Activated naive CD8-positive, alpha-beta T cell treated with anti-CD3 and anti-CD28 coated beads for 36 hours (primary cell): ENCODE measurements at regions not wholly inside any gene's neighbourhood (a gene's known extent, or its start where the extent isn't known, plus 50 kb on each side); places are given as distances from the start of the nearest gene placed in this dataset.
A peak's percentile ranks its signal among the peaks of the same experiment; 100 is the strongest.
"Not testable (repeated sequence)": the region's sequence is repeated elsewhere in the genome, so short reads cannot be mapped to it uniquely, and the experiment has no call there.

Source experiments
- DNase-seq: peaks from one replicate; pipeline ENCODE4 v3.0.0; 2021
- H3K27ac Mint-ChIP-seq: one replicate; pipeline ENCODE4 v1.8.0; 2022; ENCODE audit warnings: mild to moderate bottlenecking, moderate library complexity, mixed read lengths
- H3K27me3 Mint-ChIP-seq: one replicate; pipeline ENCODE4 v1.8.0; 2022; ENCODE audit warnings: mild to moderate bottlenecking, mixed read lengths
- H3K36me3 Mint-ChIP-seq: one replicate; pipeline ENCODE4 v1.8.0; 2021; ENCODE audit warnings: mild to moderate bottlenecking, mixed read lengths
- H3K4me1 Mint-ChIP-seq: one replicate; pipeline ENCODE4 v1.8.0; 2021; ENCODE audit warnings: mixed read lengths
- H3K4me3 Mint-ChIP-seq: one replicate; pipeline ENCODE4 v1.8.0; 2022; ENCODE audit warnings: mild to moderate bottlenecking, moderate library complexity, mixed read lengths
- H3K9me3 Mint-ChIP-seq: one replicate; pipeline ENCODE4 v1.8.0; 2022; ENCODE audit warnings: mixed read lengths

GRCh38 chr15:70602834-70603560, 160.4 kb downstream of the UACA start:
- Mint-ChIP-seq H3K4me3 (no peak overlapping the region), H3K27me3 (peaks cover 5% of the 10 kb centered on the region), H3K9me3 (peaks cover 3% of the 10 kb centered on the region), H3K4me1 (no peaks in the 10 kb centered on the region), H3K36me3 (no peaks in the 10 kb centered on the region), H3K27ac (no peak overlapping the region)
- DNase-seq, result no peak

DNA sequence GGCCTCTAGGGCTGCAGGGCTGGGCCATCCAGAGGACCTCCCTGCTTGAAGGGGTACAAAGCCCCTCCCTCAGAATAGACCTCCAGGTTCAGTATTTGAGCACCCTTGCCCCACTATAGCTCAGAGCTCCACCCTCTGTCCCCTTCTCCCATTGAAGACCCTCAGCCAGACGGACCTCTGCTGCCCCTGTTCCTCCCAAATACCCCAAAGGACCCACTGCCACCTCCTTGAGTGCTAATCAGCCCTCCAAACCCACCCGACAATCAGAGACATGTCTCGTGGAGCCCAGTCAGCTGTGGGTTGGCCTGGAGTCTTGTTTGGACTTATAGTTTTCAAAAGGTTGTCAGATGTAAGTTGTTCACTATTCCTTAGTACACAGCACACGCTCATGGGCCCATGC, 161.1 kb downstream of the UACA start:
- Mint-ChIP-seq H3K27me3 (peaks cover 5% of the 10 kb centered on the region), H3K4me1 (no peaks in the 10 kb centered on the region), H3K27ac (no peak overlapping the region), H3K36me3 (no peaks in the 10 kb centered on the region), H3K4me3 (no peak overlapping the region), H3K9me3 (peaks cover 3% of the 10 kb centered on the region)
- DNase-seq, result no peak

GRCh38 chr15:70597945-70598344, 165.4 kb downstream of the UACA start:
- Mint-ChIP-seq H3K9me3 (peaks cover 19% of the 10 kb centered on the region), H3K27ac (no peak overlapping the region), H3K4me3 (no peak overlapping the region), H3K4me1 (no peaks in the 10 kb centered on the region), H3K36me3 (peaks cover 4% of the 10 kb centered on the region), H3K27me3 (peaks cover 5% of the 10 kb centered on the region)
- no peak for DNase-seq

DNA sequence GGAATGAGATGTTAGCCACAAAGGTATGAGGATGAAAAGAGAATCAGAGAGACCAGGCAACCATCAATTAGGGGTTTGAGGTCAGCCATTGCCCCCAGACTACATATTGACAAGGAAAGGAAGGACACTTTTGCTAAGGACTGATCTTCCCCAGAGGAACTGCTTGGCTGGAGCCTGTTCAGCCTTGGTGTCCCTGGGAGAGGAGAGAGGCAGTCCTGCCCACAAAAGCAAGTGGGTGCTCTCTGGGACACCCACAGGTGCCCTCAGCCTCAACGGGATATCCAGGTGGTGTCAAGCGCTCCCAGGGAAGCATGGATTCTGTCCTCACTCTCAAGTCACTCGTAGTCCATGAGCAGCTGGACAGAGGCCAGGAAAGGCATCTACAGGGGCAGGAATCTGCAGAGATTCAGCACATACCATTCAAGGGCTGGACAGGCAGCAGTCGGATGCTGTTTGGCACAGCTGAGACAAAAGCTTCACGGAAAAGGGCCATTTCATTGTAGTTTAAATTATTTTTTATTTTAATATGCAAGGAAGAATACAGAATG, 166.2 kb downstream of the UACA start:
- Mint-ChIP-seq H3K27ac (no peak overlapping the region), H3K4me1 (no peaks in the 10 kb centered on the region), H3K4me3 (no peak overlapping the region), H3K27me3 (peaks cover 5% of the 10 kb centered on the region), H3K9me3 (peaks cover 19% of the 10 kb centered on the region), H3K36me3 (peaks cover 4% of the 10 kb centered on the region)
- DNase-seq, result no peak

GRCh38 chr15:70596354-70597055, 166.9 kb downstream of the UACA start:
- Mint-ChIP-seq H3K4me3 (no peak overlapping the region), H3K9me3 (peaks cover 19% of the 10 kb centered on the region), H3K27me3 (peaks cover 7% of the 10 kb centered on the region), H3K4me1 (no peaks in the 10 kb centered on the region), H3K27ac (no peak overlapping the region), H3K36me3 (peaks cover 4% of the 10 kb centered on the region)
- DNase-seq, result no peak

- H3K4me1 Mint-ChIP-seq, result peaks cover 5% of the 10 kb centered on the region
- no peak overlapping the region for H3K4me3 Mint-ChIP-seq
- H3K27me3 Mint-ChIP-seq, result peaks cover 15% of the 10 kb centered on the region
- H3K9me3 Mint-ChIP-seq, result peaks cover 16% of the 10 kb centered on the region
- no peak for DNase-seq
- H3K36me3 Mint-ChIP-seq, result peaks cover 4% of the 10 kb centered on the region
- H3K27ac Mint-ChIP-seq, result no peak overlapping the region
These were observed 169.6 kb downstream of the UACA start for GRCh38 chr15:70593795-70594194.

DNA sequence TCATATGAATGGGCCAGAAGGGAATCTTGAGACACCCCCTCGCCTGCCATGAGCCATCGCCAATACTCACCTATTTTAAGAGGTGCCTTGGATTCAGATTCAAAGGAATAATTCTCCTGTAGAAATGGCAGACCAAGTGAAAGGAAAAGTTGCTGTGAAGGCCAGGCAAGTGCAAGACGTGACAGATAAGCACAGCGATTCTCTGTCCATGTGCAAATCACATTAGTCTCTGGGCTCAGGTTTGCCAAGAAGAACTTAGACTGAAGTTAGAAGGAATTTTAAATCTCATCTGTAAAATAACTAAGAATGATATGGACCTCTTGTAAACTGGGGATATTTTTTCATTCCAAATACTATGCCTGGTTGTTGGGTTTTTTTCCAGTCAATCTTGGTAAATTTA, 173.6 kb downstream of the UACA start:
- Mint-ChIP-seq H3K27ac (no peak overlapping the region), H3K27me3 (peaks cover 31% of the 10 kb centered on the region), H3K9me3 (peaks cover 10% of the 10 kb centered on the region), H3K4me1 (peaks cover 10% of the 10 kb centered on the region), H3K4me3 (no peak overlapping the region), H3K36me3 (peaks cover 4% of the 10 kb centered on the region)
- no peak for DNase-seq

DNA sequence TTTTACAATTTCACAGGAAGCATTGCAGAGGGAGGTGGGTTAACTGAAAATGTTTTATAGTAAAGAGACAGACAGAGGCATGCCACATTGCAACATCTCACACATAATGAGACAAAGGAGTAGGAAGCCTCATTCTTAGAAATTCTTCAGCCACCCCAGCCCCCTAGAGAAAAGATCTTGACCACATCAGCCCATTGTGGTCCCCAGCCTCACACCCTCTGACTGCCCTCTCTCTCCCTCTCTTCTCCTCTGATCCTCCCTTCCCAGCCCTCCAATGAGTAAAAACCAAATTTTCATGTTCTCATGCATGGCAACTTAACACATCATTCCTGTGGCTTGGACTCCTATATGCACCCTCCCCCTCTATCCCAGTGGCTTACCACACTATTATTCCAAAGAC, 174.1 kb downstream of the UACA start:
- Mint-ChIP-seq H3K9me3 (peaks cover 6% of the 10 kb centered on the region), H3K4me3 (no peak overlapping the region), H3K4me1 (peaks cover 14% of the 10 kb centered on the region), H3K27me3 (peaks cover 34% of the 10 kb centered on the region), H3K36me3 (peaks cover 2% of the 10 kb centered on the region), H3K27ac (no peak overlapping the region)
- DNase-seq, result no peak

DNA sequence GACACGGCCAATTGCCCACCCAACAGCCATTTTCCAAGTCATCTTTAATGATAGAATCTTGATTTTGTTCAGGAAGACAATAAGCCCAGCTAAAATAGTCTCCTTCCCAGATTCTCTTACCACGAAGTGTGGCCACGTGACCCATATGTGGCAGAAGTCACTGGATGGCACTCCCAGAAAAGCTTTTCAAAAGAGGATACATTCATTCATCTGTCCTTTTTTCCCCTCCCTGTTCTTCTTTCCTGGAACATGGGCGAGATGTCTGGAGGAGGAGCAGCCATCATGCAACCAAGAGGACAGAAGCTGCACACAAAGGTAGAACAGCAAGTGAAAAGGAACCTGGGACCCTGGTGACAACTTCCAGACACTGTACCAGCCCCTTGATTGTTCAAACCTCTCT, 174.7 kb downstream of the UACA start:
- H3K36me3 Mint-ChIP-seq, result no peaks in the 10 kb centered on the region
- no peak overlapping the region for H3K27ac Mint-ChIP-seq
- peaks cover 2% of the 10 kb centered on the region for H3K9me3 Mint-ChIP-seq
- H3K4me1 Mint-ChIP-seq, result peaks cover 16% of the 10 kb centered on the region
- no peak for DNase-seq
- H3K4me3 Mint-ChIP-seq, result no peak overlapping the region
- H3K27me3 Mint-ChIP-seq, result peaks cover 34% of the 10 kb centered on the region

DNA sequence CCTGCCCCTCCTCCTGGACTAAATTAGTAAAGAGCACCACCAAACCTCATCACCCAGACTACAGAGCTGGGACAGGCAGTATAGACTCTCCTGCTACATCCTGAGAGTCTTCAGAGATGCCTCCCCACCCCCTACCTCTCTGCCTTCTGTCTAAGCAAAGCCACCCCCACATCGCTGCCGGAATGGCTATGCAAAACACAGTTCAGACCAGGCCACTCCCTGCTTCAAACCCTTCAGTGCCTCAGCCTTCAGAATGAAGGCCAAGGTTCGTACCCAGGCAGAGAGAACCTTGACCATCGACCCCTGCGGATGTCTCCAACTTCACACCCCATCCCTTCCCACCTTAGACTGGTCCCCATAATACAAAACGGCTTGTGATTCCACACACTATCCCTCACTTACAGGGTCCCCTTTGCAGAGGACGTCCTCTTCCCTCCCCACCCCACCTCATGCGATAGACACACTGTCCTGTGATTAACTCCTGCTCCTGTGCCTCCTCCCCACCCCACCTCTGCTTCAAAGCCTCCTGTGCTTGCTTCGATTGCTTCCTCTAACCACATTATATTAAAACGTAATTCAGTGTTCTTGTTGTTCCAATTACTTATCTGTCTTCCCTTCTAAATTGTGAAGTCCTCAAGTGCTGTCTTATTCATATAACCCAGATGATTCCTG, 175.3 kb downstream of the UACA start:
- Mint-ChIP-seq H3K4me1 (peaks cover 16% of the 10 kb centered on the region), H3K27me3 (peaks cover 34% of the 10 kb centered on the region), H3K4me3 (no peak overlapping the region), H3K9me3 (no peaks in the 10 kb centered on the region), H3K36me3 (no peaks in the 10 kb centered on the region), H3K27ac (no peak overlapping the region)
- no peak for DNase-seq

- H3K36me3 Mint-ChIP-seq, H3K4me3 Mint-ChIP-seq, DNase-seq, H3K27ac Mint-ChIP-seq, H3K9me3 Mint-ChIP-seq: not testable (repeated sequence)
- H3K4me1 Mint-ChIP-seq, result peaks cover 16% of the 10 kb centered on the region
- H3K27me3 Mint-ChIP-seq, result peaks cover 34% of the 10 kb centered on the region
These were observed 176.2 kb downstream of the UACA start for GRCh38 chr15:70587012-70587634.

- Mint-ChIP-seq H3K4me3 (no peak overlapping the region), H3K36me3 (no peaks in the 10 kb centered on the region), H3K9me3 (no peaks in the 10 kb centered on the region), H3K27ac (no peak overlapping the region), H3K4me1 (peaks cover 16% of the 10 kb centered on the region), H3K27me3 (peaks cover 29% of the 10 kb centered on the region)
- DNase-seq, result no peak
These were observed 177.1 kb downstream of the UACA start for GRCh38 chr15:70586241-70586640.

GRCh38 chr15:70585707-70586034, 177.7 kb downstream of the UACA start:
- Mint-ChIP-seq H3K27ac (peak overlapping the region; percentile 40), H3K27me3 (peaks cover 28% of the 10 kb centered on the region), H3K4me1 (peaks cover 16% of the 10 kb centered on the region), H3K4me3 (peak overlapping the region; percentile 57), H3K9me3 (no peaks in the 10 kb centered on the region), H3K36me3 (no peaks in the 10 kb centered on the region)
- peak; percentile 15 for DNase-seq

DNA sequence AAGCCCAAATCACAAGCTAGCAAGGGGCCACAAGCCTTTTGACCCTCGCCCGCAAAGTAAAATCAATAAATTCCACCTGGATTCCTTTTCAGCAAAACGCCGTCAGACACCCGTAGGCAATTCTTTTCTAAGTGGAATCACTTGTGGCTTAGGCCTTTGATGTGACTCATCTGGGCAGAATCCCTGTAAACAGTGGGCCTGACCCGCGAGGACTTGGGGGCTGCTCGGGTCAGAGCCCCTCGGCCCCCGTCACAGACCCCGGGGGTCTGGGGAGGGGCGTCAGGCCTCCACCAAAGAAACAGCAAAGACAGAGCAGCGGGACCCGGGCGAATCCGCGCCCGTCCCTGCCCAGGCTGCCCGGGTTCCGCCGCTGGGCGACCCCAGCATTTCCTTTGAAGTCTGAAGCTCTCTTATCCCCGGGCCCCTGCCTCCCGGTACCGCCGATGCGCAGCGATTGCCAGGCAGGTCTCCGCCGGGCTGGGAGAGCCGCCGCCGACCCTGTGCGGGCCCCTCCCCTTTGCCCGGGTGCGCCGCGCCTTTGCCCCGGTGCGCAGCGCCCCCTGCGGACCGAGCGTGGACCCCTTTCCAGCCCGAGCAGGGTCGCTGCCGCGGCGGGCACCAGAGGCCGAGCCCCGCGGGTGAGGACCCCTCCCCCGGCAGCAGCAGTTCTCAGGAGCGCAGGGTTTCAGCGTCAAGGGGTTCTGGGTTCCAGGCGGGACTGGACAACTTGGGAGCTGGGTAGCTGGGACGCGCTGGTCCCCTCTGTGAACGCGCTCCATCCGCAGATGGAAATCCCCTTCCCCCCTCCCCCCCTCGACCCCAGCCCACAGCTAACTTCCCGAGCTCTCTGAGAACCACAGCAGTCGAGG, 178.3 kb downstream of the UACA start:
- Mint-ChIP-seq H3K36me3 (no peaks in the 10 kb centered on the region), H3K4me1 (peaks cover 18% of the 10 kb centered on the region), H3K9me3 (no peaks in the 10 kb centered on the region), H3K27ac (no peak overlapping the region), H3K4me3 (peak overlapping the region; percentile 57), H3K27me3 (peaks cover 28% of the 10 kb centered on the region)
- DNase-seq, result peak; percentile 62
